ENCODE measurements at regions not wholly inside any gene's neighbourhood (a gene's known extent, or its start where the extent isn't known, plus 50 kb on each side); places are given as distances from the start of the nearest gene placed in this dataset.

- TF ChIP-seq CTCF (IDR thresholded peaks at IDR 0.05; ENCODE audit: extremely low read depth in 1 of 2, insufficient read depth in 1 of 2, low read depth in 1 of 2, low read length in 2 of 2) (no peak), POLR2A (IDR thresholded peaks at IDR 0.05; ENCODE audit: low read depth, low read length) (no peak), POLR2AphosphoS5 (IDR thresholded peaks at IDR 0.05; ENCODE audit: insufficient read depth, low read depth, low read length) (no peak), FOS (IDR thresholded peaks at IDR 0.05; ENCODE audit: borderline replicate concordance, insufficient read depth, low read length) (no peak), JUN (IDR thresholded peaks at IDR 0.05; ENCODE audit: borderline replicate concordance, insufficient read depth, insufficient read length, low read depth) (no peak), GATA2 (IDR thresholded peaks at IDR 0.05; ENCODE audit: insufficient read depth, insufficient read length, low read depth, low read length) (no peak), EZH2 (IDR thresholded peaks at IDR 0.05; ENCODE audit: borderline replicate concordance, low read depth, low read length, severe bottlenecking) (no peak), MYC (IDR thresholded peaks at IDR 0.05; ENCODE audit: low read depth, low read length) (no peak)
- TF ChIP-seq, protein P1, sequence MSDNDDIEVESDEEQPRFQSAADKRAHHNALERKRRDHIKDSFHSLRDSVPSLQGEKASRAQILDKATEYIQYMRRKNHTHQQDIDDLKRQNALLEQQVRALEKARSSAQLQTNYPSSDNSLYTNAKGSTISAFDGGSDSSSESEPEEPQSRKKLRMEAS (IDR thresholded peaks at IDR 0.05; ENCODE audit: insufficient read depth, insufficient read length), result no peak
Observed at GRCh38 chr4:134089885-134090284, 111.7 kb downstream of the PABPC4L start.
